ENCODE measurements at regions not wholly inside any gene's neighbourhood (a gene's known extent, or its start where the extent isn't known, plus 50 kb on each side); places are given as distances from the start of the nearest gene placed in this dataset.

DNA sequence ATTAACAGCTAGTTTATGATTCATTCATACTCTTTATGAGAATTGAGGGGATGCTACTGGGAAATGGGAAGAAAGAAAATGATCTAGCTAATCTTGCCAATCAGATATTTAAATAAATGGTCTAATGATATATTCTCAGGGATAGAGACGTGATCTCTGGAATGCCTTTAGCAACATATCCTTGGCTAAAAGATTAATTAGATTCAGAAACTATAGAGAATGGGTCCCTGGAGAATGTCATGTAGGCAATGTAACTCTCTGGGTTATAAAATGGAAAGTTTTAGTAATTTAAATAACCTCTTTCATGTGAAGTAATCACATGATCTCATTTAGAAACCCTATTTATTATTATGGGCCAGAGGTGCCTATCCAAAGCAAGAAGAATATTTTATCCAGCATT is 771.0 kb upstream of the CDH2 start:
- WGBS, 2 donors, result 30 to 33% methylated on average over 1 of the region's 1 CpG
- DNase-seq, result no peak
- no peak for ATAC-seq
- Histone ChIP-seq H3K9me3 (peaks cover 0 to 12% (median 0%) of the 10 kb centered on the region in 3 donors), H3K27ac (no peak overlapping the region), H3K4me3 (no peak overlapping the region), H3K4me1 (no peaks in the 10 kb centered on the region), H3K36me3 (replicated peaks in 1 of 2; ENCODE audit: insufficient read depth in 1 of 2, low read depth in 2 of 2) (no peaks in the 10 kb centered on the region), H3K27me3 (no peaks in the 10 kb centered on the region)
- intact Hi-C loops (cut with DNase I), result no loop called here
- TF ChIP-seq, protein P1, sequence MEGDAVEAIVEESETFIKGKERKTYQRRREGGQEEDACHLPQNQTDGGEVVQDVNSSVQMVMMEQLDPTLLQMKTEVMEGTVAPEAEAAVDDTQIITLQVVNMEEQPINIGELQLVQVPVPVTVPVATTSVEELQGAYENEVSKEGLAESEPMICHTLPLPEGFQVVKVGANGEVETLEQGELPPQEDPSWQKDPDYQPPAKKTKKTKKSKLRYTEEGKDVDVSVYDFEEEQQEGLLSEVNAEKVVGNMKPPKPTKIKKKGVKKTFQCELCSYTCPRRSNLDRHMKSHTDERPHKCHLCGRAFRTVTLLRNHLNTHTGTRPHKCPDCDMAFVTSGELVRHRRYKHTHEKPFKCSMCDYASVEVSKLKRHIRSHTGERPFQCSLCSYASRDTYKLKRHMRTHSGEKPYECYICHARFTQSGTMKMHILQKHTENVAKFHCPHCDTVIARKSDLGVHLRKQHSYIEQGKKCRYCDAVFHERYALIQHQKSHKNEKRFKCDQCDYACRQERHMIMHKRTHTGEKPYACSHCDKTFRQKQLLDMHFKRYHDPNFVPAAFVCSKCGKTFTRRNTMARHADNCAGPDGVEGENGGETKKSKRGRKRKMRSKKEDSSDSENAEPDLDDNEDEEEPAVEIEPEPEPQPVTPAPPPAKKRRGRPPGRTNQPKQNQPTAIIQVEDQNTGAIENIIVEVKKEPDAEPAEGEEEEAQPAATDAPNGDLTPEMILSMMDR (IDR thresholded peaks at IDR 0.05), result no peak
- TF ChIP-seq POLR2A (IDR thresholded peaks at IDR 0.05), result no peak

GRCh38 chr18:28946471-28946870 is 769.5 kb upstream of the CDH2 start:
- intact Hi-C loops (cut with DNase I), result no loop called here
- WGBS, 2 donors, result 21 to 26% methylated on average over 1 of the region's 1 CpG
- no peaks in the 10 kb centered on the region for H3K4me1 ChIP-seq
- no peak for TF ChIP-seq POLR2A (IDR thresholded peaks at IDR 0.05)
- H3K4me3 ChIP-seq, result no peak overlapping the region
- no peaks in the 10 kb centered on the region for H3K36me3 ChIP-seq (replicated peaks in 1 of 2; ENCODE audit: insufficient read depth in 1 of 2, low read depth in 2 of 2)
- H3K27me3 ChIP-seq, result no peaks in the 10 kb centered on the region
- DNase-seq, result no peak
- no peak for ATAC-seq
- H3K9me3 ChIP-seq, result no peaks in the 10 kb centered on the region
- no peak overlapping the region for H3K27ac ChIP-seq

- Histone ChIP-seq H3K4me1 (no peaks in the 10 kb centered on the region), H3K9me3 (no peaks in the 10 kb centered on the region), H3K27me3 (no peaks in the 10 kb centered on the region), H3K27ac (no peak overlapping the region), H3K36me3 (replicated peaks in 1 of 2; ENCODE audit: insufficient read depth in 1 of 2, low read depth in 2 of 2) (no peaks in the 10 kb centered on the region), H3K4me3 (no peak overlapping the region)
- 63 to 64% methylated on average over 2 of the region's 2 CpGs for WGBS, 2 donors
- intact Hi-C loops (cut with DNase I), result no loop called here
- TF ChIP-seq POLR2A (IDR thresholded peaks at IDR 0.05), result no peak
- ATAC-seq (no peak), DNase-seq (no peak)
Measured at GRCh38 chr18:28922936-28923335, 746.0 kb upstream of the CDH2 start.

- TF ChIP-seq, protein P1 (IDR thresholded peaks at IDR 0.05), result no peak
- TF ChIP-seq POLR2A (IDR thresholded peaks at IDR 0.05), result no peak
- Histone ChIP-seq H3K4me1 (no peaks in the 10 kb centered on the region), H3K4me3 (no peak overlapping the region), H3K27ac (no peak overlapping the region), H3K9me3 (no peaks in the 10 kb centered on the region), H3K27me3 (no peaks in the 10 kb centered on the region), H3K36me3 (replicated peaks in 1 of 2; ENCODE audit: insufficient read depth in 1 of 2, low read depth in 2 of 2) (no peaks in the 10 kb centered on the region)
- intact Hi-C loops (cut with DNase I), result no loop called here
- no peak for ATAC-seq
- DNase-seq, result no peak
Measured at GRCh38 chr18:28916456-28916855, 739.5 kb upstream of the CDH2 start.

GRCh38 chr18:28905509-28905908 is 728.6 kb upstream of the CDH2 start:
- no peaks in the 10 kb centered on the region for H3K27me3 ChIP-seq
- no peak for DNase-seq
- intact Hi-C loops (cut with DNase I), result no loop called here
- no peaks in the 10 kb centered on the region for H3K4me1 ChIP-seq
- no peak for TF ChIP-seq POLR2A (IDR thresholded peaks at IDR 0.05)
- TF ChIP-seq, protein P1 (IDR thresholded peaks at IDR 0.05), result no peak
- H3K36me3 ChIP-seq (replicated peaks in 1 of 2; ENCODE audit: insufficient read depth in 1 of 2, low read depth in 2 of 2), result no peaks in the 10 kb centered on the region
- H3K4me3 ChIP-seq, result no peak overlapping the region
- H3K9me3 ChIP-seq, result no peaks in the 10 kb centered on the region
- no peak for ATAC-seq
- 26 to 40% methylated on average over 1 of the region's 1 CpG for WGBS, 2 donors
- H3K27ac ChIP-seq, result no peak overlapping the region

DNA sequence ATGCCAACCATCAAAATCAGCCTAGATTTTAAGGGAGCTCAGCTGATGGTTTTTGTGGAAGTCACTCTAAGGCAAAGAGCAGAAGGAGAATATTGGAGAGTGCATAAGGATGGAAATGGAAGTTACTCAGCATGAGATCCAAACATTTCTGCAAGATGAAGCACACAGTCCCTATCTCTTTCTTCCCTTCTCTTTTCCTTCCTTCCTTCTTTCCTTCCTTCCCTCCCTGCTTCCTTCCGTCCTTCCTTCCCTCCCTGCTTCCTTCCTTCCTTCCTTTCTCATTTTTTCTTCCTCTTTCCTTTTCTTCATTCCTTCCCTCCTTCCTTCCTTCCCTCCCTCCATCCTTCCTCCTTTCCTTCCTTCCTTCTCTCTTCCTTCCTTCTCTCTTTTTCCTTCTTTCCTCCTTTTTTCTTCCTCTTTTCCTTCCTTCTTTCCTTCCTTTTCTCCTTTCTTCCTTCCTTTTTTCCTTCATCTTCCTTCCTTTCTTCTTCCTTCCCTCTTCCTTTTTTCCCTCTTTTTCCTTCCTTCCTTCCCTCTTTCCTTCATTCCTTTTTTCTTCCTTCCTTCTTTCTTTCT is 727.9 kb upstream of the CDH2 start:
- Histone ChIP-seq H3K4me1 (no peaks in the 10 kb centered on the region), H3K9me3 (no peaks in the 10 kb centered on the region), H3K27ac (no peak overlapping the region), H3K4me3 (no peak overlapping the region), H3K27me3 (no peaks in the 10 kb centered on the region), H3K36me3 (replicated peaks in 1 of 2; ENCODE audit: insufficient read depth in 1 of 2, low read depth in 2 of 2) (no peaks in the 10 kb centered on the region)
- TF ChIP-seq POLR2A (IDR thresholded peaks at IDR 0.05), result no peak
- TF ChIP-seq, protein P1 (IDR thresholded peaks at IDR 0.05), result no peak
- 41 to 47% methylated on average over 1 of the region's 1 CpG for WGBS, 2 donors
- no peak for DNase-seq
- no peak for ATAC-seq
- intact Hi-C loops (cut with DNase I), result no loop called here

Data from body of pancreas (tissue), 4 donors.